GM12878 (cell line): ENCODE measurements at regions not wholly inside any gene's neighbourhood (a gene's known extent, or its start where the extent isn't known, plus 50 kb on each side); places are given as distances from the start of the nearest gene placed in this dataset.

Experiments used
- ATAC-seq: fragments of 200-7000 bp; cut with Tn5 transposase; 3 replicates; pipeline ENCODE4 v1.9.1; 2020; ENCODE audit warnings: mild to moderate bottlenecking, moderate library complexity
- BruUV-seq: library from RNA; stranded (reverse); fragments of 400-500 nt; replicated peaks from 2 replicates; lab custom pipeline; 2021; lab: Mats Ljungman, UMichigan
- CTCF ChIA-PET: fragments of 300-600 bp; sonication (Branson Sonifier 250); formaldehyde crosslinking; extraction: SDS; loops from one replicate; lab custom pipeline; 2021; ENCODE audit warnings: inconsistent platforms; lab: Yijun Ruan, JAX
- POLR2A ChIA-PET: fragments of 350-600 bp; formaldehyde crosslinking; extraction: SDS; loops from one replicate; lab custom pipeline; 2021; ENCODE audit warnings: inconsistent platforms; lab: Charles Lee
- RAD21 ChIA-PET: fragments of 300-600 bp; sonication (Branson Sonifier 250); formaldehyde crosslinking; loops from one replicate; lab custom pipeline; 2023; ENCODE audit warnings: antibody characterized with exemption; ENCODE audit not compliant: unreplicated experiment; lab: Charles Lee
- SMC1A ChIA-PET: fragments of 300-600 bp; sonication (Branson Sonifier 250); formaldehyde crosslinking; loops from one replicate; lab custom pipeline; 2023; ENCODE audit not compliant: unreplicated experiment, uncharacterized antibody; lab: Charles Lee
- DNase-seq: peaks from one replicate; pipeline ENCODE4 v3.0.0-alpha.2; 2011; ENCODE audit warnings: low read depth, low spot score
- FAIRE-seq: peaks from 3 replicates; lab custom pipeline; 2011; peaks lifted over from hg19 to GRCh38; lab: Jason Lieb, UNC
- H2AFZ ChIP-seq: 2 replicates; pipeline ENCODE4 v1.6.0; 2011; ENCODE audit warnings: low read depth, low read length, control low read depth; ENCODE audit not compliant: control insufficient read depth
- H3K27ac ChIP-seq: 2 replicates; pipeline ENCODE4 v1.5.1; 2011; ENCODE audit warnings: control low read depth; ENCODE audit not compliant: control insufficient read depth, insufficient read depth
- H3K27me3 ChIP-seq, 2 experiments: replicated peaks in 1 of 2; 2 replicates each; pipeline versions ENCODE4 v1.6.0 to v1.6.1; 2011; ENCODE audit warnings: low read length in 1 of 2; ENCODE audit not compliant: control insufficient read depth in 2 of 2, insufficient read depth in 2 of 2
- H3K36me3 ChIP-seq, 2 experiments: 2 replicates each; pipeline ENCODE4 v1.5.1; 2011; ENCODE audit warnings: low read length in 1 of 2; ENCODE audit not compliant: control insufficient read depth in 2 of 2, insufficient read depth in 2 of 2
- H3K4me1 ChIP-seq: 2 replicates; pipeline ENCODE4 v1.6.1; 2011; ENCODE audit warnings: mild to moderate bottlenecking, low read length, moderate library complexity, mixed read lengths; ENCODE audit not compliant: control insufficient read depth, insufficient read depth
- H3K4me2 ChIP-seq: 2 replicates; pipeline ENCODE4 v1.6.0; 2011; ENCODE audit warnings: control low read depth; ENCODE audit not compliant: control insufficient read depth, insufficient read depth
- H3K4me3 ChIP-seq: fragments of 200-600 bp; sonication (generic); 2 replicates; pipeline ENCODE4 v1.5.1; 2016
- H3K79me2 ChIP-seq: 2 replicates; pipeline ENCODE4 v1.6.0; 2011; ENCODE audit warnings: low read length; ENCODE audit not compliant: control insufficient read depth, insufficient read depth
- H3K9ac ChIP-seq: 2 replicates; pipeline ENCODE4 v1.8.0; 2011; ENCODE audit warnings: low read length, control low read depth, mixed read lengths; ENCODE audit not compliant: control insufficient read depth, insufficient read depth
- H3K9me3 ChIP-seq: replicated peaks from 3 replicates; pipeline ENCODE4 v1.5.1; 2011; ENCODE audit warnings: mild to moderate bottlenecking, low read length; ENCODE audit not compliant: control insufficient read depth, insufficient read depth
- H4K20me1 ChIP-seq: 2 replicates; pipeline ENCODE4 v1.6.0; 2011; ENCODE audit not compliant: control insufficient read depth, insufficient read depth
- ATF2 ChIP-seq: IDR thresholded peaks from 2 replicates; pipeline ENCODE4 v1.6.1; 2012; ENCODE audit warnings: low read length, inconsistent platforms
- BCL11A ChIP-seq: IDR thresholded peaks from 2 replicates; pipeline ENCODE4 v1.6.1; 2011; ENCODE audit warnings: low read depth, low read length
- CHD2 ChIP-seq: IDR thresholded peaks from 2 replicates; pipeline ENCODE4 v1.6.1; 2011; ENCODE audit warnings: low read depth, low read length, improper control_type of control experiment, borderline replicate concordance
- E2F8 ChIP-seq: fragments of 450-650 bp; IDR thresholded peaks from 2 replicates; pipeline ENCODE4 v1.6.1; 2018; ENCODE audit warnings: mild to moderate bottlenecking, low read depth, moderate library complexity; ENCODE audit not compliant: partially characterized antibody
- ESRRA ChIP-seq: IDR thresholded peaks from 2 replicates; pipeline ENCODE4 v1.6.1; 2012; ENCODE audit warnings: mild to moderate bottlenecking, low read length, improper control_type of control experiment
- ETV6 ChIP-seq, 2 experiments: fragments of 450-650 bp in 1 of 2; IDR thresholded peaks in 1 of 2; conservative IDR thresholded peaks in 1 of 2; 2 replicates each; pipeline ENCODE4 v1.6.1; 2014; ENCODE audit warnings: antibody characterized with exemption in 1 of 2, borderline replicate concordance in 1 of 2, low read depth in 1 of 2, mild to moderate bottlenecking in 1 of 2, moderate library complexity in 1 of 2
- FOXM1 ChIP-seq: IDR thresholded peaks from 2 replicates; pipeline ENCODE4 v1.6.1; 2012; ENCODE audit warnings: low read depth, mild to moderate bottlenecking, inconsistent platforms, low read length, moderate library complexity
- IKZF2 ChIP-seq, 2 experiments: fragments of 450-650 bp; IDR thresholded peaks; 2 replicates each; pipeline ENCODE4 v1.6.1; 2017; ENCODE audit warnings: mild to moderate bottlenecking in 2 of 2, moderate library complexity in 2 of 2
- IRF3 ChIP-seq: fragments of 450-650 bp; IDR thresholded peaks from 2 replicates; pipeline ENCODE4 v1.6.1; 2014; ENCODE audit warnings: mild to moderate bottlenecking
- JUNB ChIP-seq: IDR thresholded peaks from 2 replicates; pipeline ENCODE4 v1.6.1; 2016; ENCODE audit warnings: antibody characterized with exemption, mild to moderate bottlenecking
- KDM1A ChIP-seq: fragments of 200-600 bp; sonication (generic); IDR thresholded peaks from 2 replicates; pipeline ENCODE4 v1.6.1; 2016; ENCODE audit warnings: borderline replicate concordance
- KLF5 ChIP-seq: fragments of 450-650 bp; IDR thresholded peaks from 2 replicates; pipeline ENCODE4 v1.6.1; 2014; ENCODE audit warnings: mild to moderate bottlenecking; ENCODE audit not compliant: partially characterized antibody
- MEF2A ChIP-seq: IDR thresholded peaks from 2 replicates; pipeline ENCODE4 v1.6.1; 2011; ENCODE audit warnings: low read depth, mild to moderate bottlenecking, low read length, moderate library complexity; ENCODE audit not compliant: insufficient read depth
- MTA2 ChIP-seq: fragments of 450-650 bp; IDR thresholded peaks from 2 replicates; pipeline ENCODE4 v1.6.1; 2016; ENCODE audit warnings: low read depth, mild to moderate bottlenecking, moderate library complexity
- NBN ChIP-seq: fragments of 450-650 bp; IDR thresholded peaks from 2 replicates; pipeline ENCODE4 v1.6.1; 2016
- NFIC ChIP-seq: IDR thresholded peaks from 2 replicates; pipeline ENCODE4 v1.6.1; 2012; ENCODE audit warnings: low read depth, mild to moderate bottlenecking, inconsistent platforms, low read length, moderate library complexity
- NFXL1 ChIP-seq: fragments of 450-650 bp; IDR thresholded peaks from 2 replicates; pipeline ENCODE4 v1.6.1; 2017; ENCODE audit warnings: antibody characterized with exemption, mild to moderate bottlenecking, borderline replicate concordance
- RUNX3 ChIP-seq: IDR thresholded peaks from 2 replicates; pipeline ENCODE4 v1.6.1; 2012; ENCODE audit warnings: low read length, inconsistent platforms
- SIN3A ChIP-seq: IDR thresholded peaks from 2 replicates; pipeline ENCODE4 v1.6.1; 2012; ENCODE audit warnings: low read depth, low read length, improper control_type of control experiment
- SMAD5 ChIP-seq: IDR thresholded peaks from 2 replicates; pipeline ENCODE4 v1.6.1; 2016; ENCODE audit warnings: antibody characterized with exemption, low read depth
- SREBF1 ChIP-seq: IDR thresholded peaks from 2 replicates; pipeline ENCODE4 v1.6.1; 2012; ENCODE audit warnings: mild to moderate bottlenecking, low read length
- SUZ12 ChIP-seq: fragments of 200-600 bp; sonication (generic); IDR thresholded peaks from one replicate; pipeline ENCODE4 v1.6.1; 2018; ENCODE audit warnings: antibody characterized with exemption, mild to moderate bottlenecking; ENCODE audit not compliant: unreplicated experiment
- YBX1 ChIP-seq: fragments of 450-650 bp; IDR thresholded peaks from 2 replicates; pipeline ENCODE4 v1.6.1; 2016; ENCODE audit warnings: antibody characterized with exemption
- WGBS: methylation state at CpG from one replicate; pipeline ENCODE4 v1.1.6; 2016; ENCODE audit warnings: low lambda C conversion rate; ENCODE audit not compliant: insufficient replicate concordance, insufficient coverage; ENCODE audit errors: missing lambda C conversion rate; 5-methylcytosine and 5-hydroxymethylcytosine counted together
- in situ Hi-C: fragments of 300-500 bp; cut with MboI; formaldehyde crosslinking; loops from 9 replicates; pipeline ENCODE4 v1.14.3; 2018; ENCODE audit warnings: mixed read lengths
- intact Hi-C: fragments of 100-400 bp; cut with micrococcal nuclease; formaldehyde crosslinking; loops from one replicate; pipeline ENCODE4 v1.14.2; 2022; ENCODE audit not compliant: unreplicated experiment

- Histone ChIP-seq H3K79me2 (no peaks in the 10 kb centered on the region), H3K4me2 (no peak overlapping the region), H3K9ac (no peak overlapping the region), H4K20me1 (no peaks in the 10 kb centered on the region), H3K36me3 (no peaks in the 10 kb centered on the region), H3K27ac (no peak overlapping the region), H3K4me3 (no peak overlapping the region), H3K27me3 (no peaks in the 10 kb centered on the region), H3K4me1 (peaks cover 29% of the 10 kb centered on the region), H3K9me3 (no peaks in the 10 kb centered on the region), H2AFZ (no peak overlapping the region; the same call in 1 of the 2 replicates)
- in situ Hi-C loops: no loop called here
- ChIA-PET CTCF (no interaction called here), RAD21 (no interaction called here), POLR2A (no interaction called here), SMC1A (no interaction called here)
- FAIRE-seq: no peak
- intact Hi-C loops: loop anchor here (10.0 kb wide), 1 partner anchor 225 kb away; no protein-coding TSS in a partner anchor
- ATAC-seq: peak; percentile 21; the same call in 1 of the 3 replicates
- WGBS: 15% methylated on average over 4 of the region's 4 CpGs
- no TSS peak for BruUV-seq
- DNase-seq: no peak
- TF ChIP-seq KDM1A (no peak), YBX1 (no peak), SUZ12 (no peak), KLF5 (no peak), NFIC (peak; percentile 56; the same call in 1 of the 2 replicates), SIN3A (no peak), SREBF1 (no peak), SMAD5 (no peak), ESRRA (no peak), BCL11A (0 out of 2 replicates have a peak, but pooled peaks have one; percentile 25), NBN (no peak), ATF2 (0 out of 2 replicates have a peak, but pooled peaks have one; percentile 31), ETV6 (conservative IDR thresholded peaks at IDR 0.05 in 1 of 2, IDR thresholded peaks at IDR 0.05 in 1 of 2; ENCODE audit: borderline replicate concordance in 1 of 2, low read depth in 1 of 2) (0 out of 4 replicates have a peak, but pooled peaks of 1 of the 2 experiments have one; percentile 29), RUNX3 (peak; percentile 70), IRF3 (no peak), CHD2 (no peak), MTA2 (peak; percentile 35; the same call in 1 of the 2 replicates), JUNB (peak; percentile 88), NFXL1 (no peak), IKZF2 (IDR thresholded peaks at IDR 0.05) (peak in 1 of 2 experiments; percentile 24; a peak in 1 of 4 replicates), E2F8 (no peak), FOXM1 (0 out of 2 replicates have a peak, but pooled peaks have one; percentile 47), MEF2A (peak; percentile 72)
These were observed 218.4 kb downstream of the SOX2 start for GRCh38 chr3:181930105-181930504.
